ENCODE measurements at regions not wholly inside any gene's neighbourhood (a gene's known extent, or its start where the extent isn't known, plus 50 kb on each side); places are given as distances from the start of the nearest gene placed in this dataset.

- TF ChIP-seq RAD21 (IDR thresholded peaks at IDR 0.05; ENCODE audit: low read depth) (no peak), CTCF (IDR thresholded peaks at IDR 0.05 in 2 of 3, conservative IDR thresholded peaks at IDR 0.05 in 1 of 3; ENCODE audit: borderline replicate concordance in 1 of 3, insufficient read depth in 1 of 3, low read depth in 2 of 3, low read length in 2 of 3) (no peak), POLR2AphosphoS5 (IDR thresholded peaks at IDR 0.05; ENCODE audit: low read depth, low read length) (no peak), EZH2 (IDR thresholded peaks at IDR 0.05) (no peak), POLR2A (IDR thresholded peaks at IDR 0.05; ENCODE audit: borderline replicate concordance, extremely low read depth, insufficient read depth, insufficient read length) (no peak), ZFX (IDR thresholded peaks at IDR 0.05) (no peak), MAX (IDR thresholded peaks at IDR 0.05) (no peak), SIN3A (IDR thresholded peaks at IDR 0.05; ENCODE audit: low read depth) (no peak), EZH2phosphoT487 (IDR thresholded peaks at IDR 0.05; ENCODE audit: borderline replicate concordance) (no peak), ZNF274 (IDR thresholded peaks at IDR 0.05; ENCODE audit: low read depth, low read length) (no peak), REST (IDR thresholded peaks at IDR 0.05; ENCODE audit: low read depth) (no peak)
Measured at GRCh38 chr10:109405338-109405737, 518.0 kb downstream of the XPNPEP1 start.

All from HCT116 (cell line).